Ishikawa (cell line): ENCODE measurements at regions not wholly inside any gene's neighbourhood (a gene's known extent, or its start where the extent isn't known, plus 50 kb on each side); places are given as distances from the start of the nearest gene placed in this dataset.
A peak's percentile ranks its signal among the peaks of the same experiment; 100 is the strongest.

ENCODE experiments used
- CEBPB ChIP-seq: IDR thresholded peaks from 2 replicates; pipeline ENCODE4 v1.6.1; 2012
- CREB1 ChIP-seq: IDR thresholded peaks from 2 replicates; pipeline ENCODE4 v1.6.1; 2012; ENCODE audit warnings: low read depth
- EGR1 ChIP-seq: IDR thresholded peaks from 2 replicates; pipeline ENCODE4 v1.6.1; 2012
- EP300 ChIP-seq: IDR thresholded peaks from 2 replicates; pipeline ENCODE4 v1.6.1; 2012; ENCODE audit warnings: borderline replicate concordance
- FOXM1 ChIP-seq: IDR thresholded peaks from 2 replicates; pipeline ENCODE4 v1.6.1; 2012; ENCODE audit warnings: low read depth, borderline replicate concordance
- NFIC ChIP-seq: IDR thresholded peaks from 2 replicates; pipeline ENCODE4 v1.6.1; 2012
- RAD21 ChIP-seq: IDR thresholded peaks from 2 replicates; pipeline ENCODE4 v1.6.1; 2012; ENCODE audit warnings: low read depth
- TAF1 ChIP-seq: IDR thresholded peaks from 2 replicates; pipeline ENCODE4 v1.6.1; 2012; ENCODE audit warnings: low read depth, mild to moderate bottlenecking
- TCF12 ChIP-seq: IDR thresholded peaks from 2 replicates; pipeline ENCODE4 v1.6.1; 2012; ENCODE audit warnings: low read depth
- TEAD4 ChIP-seq: IDR thresholded peaks from 2 replicates; pipeline ENCODE4 v1.6.1; 2012
- YY1 ChIP-seq: IDR thresholded peaks from 2 replicates; pipeline ENCODE4 v1.6.1; 2012; ENCODE audit warnings: low read depth
- ZBTB7A ChIP-seq: IDR thresholded peaks from 2 replicates; pipeline ENCODE4 v1.6.1; 2012; ENCODE audit warnings: low read depth
- TF ChIP-seq, protein P1 (sequence below): IDR thresholded peaks from 2 replicates; pipeline ENCODE4 v1.6.1; 2012; ENCODE audit warnings: low read depth, mild to moderate bottlenecking
- TF ChIP-seq, protein P2 (sequence below): IDR thresholded peaks from 2 replicates; pipeline ENCODE4 v1.6.1; 2012
- TF ChIP-seq, protein P3 (sequence below): IDR thresholded peaks from 2 replicates; pipeline ENCODE4 v1.6.1; 2012

DNA sequence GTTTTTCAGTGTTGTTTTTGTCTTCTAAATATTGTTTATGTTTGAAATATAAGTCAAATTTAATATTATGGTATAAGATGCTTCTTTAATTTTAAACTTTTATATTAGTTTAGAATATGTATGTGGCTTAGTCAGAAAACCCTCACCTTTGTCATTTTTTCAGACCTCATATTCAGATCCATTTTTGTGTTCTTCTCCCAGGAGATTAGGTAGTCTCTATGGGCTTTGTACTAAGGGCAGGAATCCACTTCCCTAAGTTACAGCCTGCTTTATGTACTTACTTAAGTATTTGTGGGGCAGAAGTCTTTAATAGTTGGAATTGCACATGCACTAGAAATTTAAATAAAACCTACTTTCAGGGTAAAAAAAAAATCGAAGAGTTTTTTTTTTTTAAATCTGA lies 63.5 kb upstream of the TENM3 start:
- TF ChIP-seq TEAD4 (no peak), TCF12 (no peak), YY1 (no peak), CEBPB (no peak), ZBTB7A (no peak), RAD21 (no peak)

DNA sequence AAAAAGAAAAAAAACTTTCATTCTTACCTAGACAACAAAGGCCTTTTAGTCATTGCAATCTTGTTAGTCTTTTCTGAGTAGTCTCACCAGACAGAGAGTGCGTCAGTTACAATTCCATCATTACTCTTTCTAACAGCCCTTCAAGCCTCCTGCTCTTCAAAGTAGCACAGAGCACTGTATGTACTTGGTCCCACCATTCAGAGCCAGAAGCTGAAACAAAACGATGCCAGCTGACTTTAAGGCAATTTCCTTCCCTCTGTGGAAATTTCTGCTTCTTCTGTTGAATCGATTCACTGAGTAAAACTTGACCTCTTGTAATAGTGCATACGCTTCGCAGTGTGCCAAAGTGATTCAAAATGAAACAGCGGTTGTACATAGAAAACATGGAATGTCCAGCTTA lies 57.7 kb upstream of the TENM3 start:
- no peak for TF ChIP-seq YY1
- no peak for TF ChIP-seq EGR1
- TF ChIP-seq TCF12, result no peak
- no peak for TF ChIP-seq ZBTB7A
- no peak for TF ChIP-seq FOXM1
- TF ChIP-seq TAF1, result no peak
- no peak for TF ChIP-seq RAD21
- TF ChIP-seq NFIC, result no peak
- TF ChIP-seq, protein P1, sequence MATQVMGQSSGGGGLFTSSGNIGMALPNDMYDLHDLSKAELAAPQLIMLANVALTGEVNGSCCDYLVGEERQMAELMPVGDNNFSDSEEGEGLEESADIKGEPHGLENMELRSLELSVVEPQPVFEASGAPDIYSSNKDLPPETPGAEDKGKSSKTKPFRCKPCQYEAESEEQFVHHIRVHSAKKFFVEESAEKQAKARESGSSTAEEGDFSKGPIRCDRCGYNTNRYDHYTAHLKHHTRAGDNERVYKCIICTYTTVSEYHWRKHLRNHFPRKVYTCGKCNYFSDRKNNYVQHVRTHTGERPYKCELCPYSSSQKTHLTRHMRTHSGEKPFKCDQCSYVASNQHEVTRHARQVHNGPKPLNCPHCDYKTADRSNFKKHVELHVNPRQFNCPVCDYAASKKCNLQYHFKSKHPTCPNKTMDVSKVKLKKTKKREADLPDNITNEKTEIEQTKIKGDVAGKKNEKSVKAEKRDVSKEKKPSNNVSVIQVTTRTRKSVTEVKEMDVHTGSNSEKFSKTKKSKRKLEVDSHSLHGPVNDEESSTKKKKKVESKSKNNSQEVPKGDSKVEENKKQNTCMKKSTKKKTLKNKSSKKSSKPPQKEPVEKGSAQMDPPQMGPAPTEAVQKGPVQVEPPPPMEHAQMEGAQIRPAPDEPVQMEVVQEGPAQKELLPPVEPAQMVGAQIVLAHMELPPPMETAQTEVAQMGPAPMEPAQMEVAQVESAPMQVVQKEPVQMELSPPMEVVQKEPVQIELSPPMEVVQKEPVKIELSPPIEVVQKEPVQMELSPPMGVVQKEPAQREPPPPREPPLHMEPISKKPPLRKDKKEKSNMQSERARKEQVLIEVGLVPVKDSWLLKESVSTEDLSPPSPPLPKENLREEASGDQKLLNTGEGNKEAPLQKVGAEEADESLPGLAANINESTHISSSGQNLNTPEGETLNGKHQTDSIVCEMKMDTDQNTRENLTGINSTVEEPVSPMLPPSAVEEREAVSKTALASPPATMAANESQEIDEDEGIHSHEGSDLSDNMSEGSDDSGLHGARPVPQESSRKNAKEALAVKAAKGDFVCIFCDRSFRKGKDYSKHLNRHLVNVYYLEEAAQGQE, result no peak

DNA sequence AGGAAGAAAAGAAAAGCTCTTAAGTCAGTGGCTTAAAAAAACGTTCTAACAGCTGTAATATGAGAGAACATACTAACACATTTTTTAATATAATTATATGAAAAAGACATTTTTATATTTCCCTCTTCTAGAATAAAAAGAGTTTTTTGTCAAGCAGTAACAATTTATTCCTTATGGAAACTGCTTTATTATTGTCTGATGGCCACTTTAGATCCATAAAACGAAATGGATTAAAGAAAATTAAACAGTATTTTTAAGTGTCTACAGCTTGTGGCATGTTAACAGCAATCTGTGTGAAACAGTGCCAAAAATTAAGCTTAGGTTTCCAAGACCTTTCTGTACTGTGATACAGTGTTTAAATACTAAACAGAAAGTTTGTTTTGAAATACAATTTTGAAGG lies 55.5 kb upstream of the TENM3 start:
- TF ChIP-seq YY1, result no peak
- TF ChIP-seq, protein P1, result no peak
- no peak for TF ChIP-seq CREB1
- TF ChIP-seq, protein P2, sequence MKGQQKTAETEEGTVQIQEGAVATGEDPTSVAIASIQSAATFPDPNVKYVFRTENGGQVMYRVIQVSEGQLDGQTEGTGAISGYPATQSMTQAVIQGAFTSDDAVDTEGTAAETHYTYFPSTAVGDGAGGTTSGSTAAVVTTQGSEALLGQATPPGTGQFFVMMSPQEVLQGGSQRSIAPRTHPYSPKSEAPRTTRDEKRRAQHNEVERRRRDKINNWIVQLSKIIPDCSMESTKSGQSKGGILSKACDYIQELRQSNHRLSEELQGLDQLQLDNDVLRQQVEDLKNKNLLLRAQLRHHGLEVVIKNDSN, result no peak
- TF ChIP-seq, protein P3, sequence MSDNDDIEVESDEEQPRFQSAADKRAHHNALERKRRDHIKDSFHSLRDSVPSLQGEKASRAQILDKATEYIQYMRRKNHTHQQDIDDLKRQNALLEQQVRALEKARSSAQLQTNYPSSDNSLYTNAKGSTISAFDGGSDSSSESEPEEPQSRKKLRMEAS, result no peak
- TF ChIP-seq RAD21, result no peak
- no peak for TF ChIP-seq TCF12
- TF ChIP-seq FOXM1, result no peak
- TF ChIP-seq NFIC, result no peak
- no peak for TF ChIP-seq EGR1
- TF ChIP-seq ZBTB7A, result no peak
- no peak for TF ChIP-seq CEBPB

DNA sequence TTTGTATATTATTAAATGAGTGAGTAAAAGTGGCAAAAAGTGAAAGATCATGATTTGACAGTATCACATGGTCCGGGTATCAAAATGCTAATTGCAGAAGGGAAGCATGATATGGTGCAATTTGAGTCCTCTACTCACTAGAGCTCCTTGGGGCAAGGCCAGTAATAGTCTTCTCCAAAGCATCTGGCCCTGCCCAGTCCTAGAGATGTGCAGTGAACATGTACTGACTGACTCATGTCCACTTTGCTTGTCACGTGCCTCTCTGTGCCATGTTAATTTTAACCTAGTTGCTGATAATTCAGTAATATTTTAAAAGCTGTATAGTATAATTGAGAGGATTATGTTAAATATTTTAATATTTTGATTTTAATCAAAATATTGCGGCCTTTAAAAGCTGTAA lies 54.6 kb upstream of the TENM3 start:
- TF ChIP-seq TCF12, result no peak
- no peak for TF ChIP-seq ZBTB7A
- TF ChIP-seq, protein P2, result peak; percentile 57; the same call in 1 of the 2 replicates

DNA sequence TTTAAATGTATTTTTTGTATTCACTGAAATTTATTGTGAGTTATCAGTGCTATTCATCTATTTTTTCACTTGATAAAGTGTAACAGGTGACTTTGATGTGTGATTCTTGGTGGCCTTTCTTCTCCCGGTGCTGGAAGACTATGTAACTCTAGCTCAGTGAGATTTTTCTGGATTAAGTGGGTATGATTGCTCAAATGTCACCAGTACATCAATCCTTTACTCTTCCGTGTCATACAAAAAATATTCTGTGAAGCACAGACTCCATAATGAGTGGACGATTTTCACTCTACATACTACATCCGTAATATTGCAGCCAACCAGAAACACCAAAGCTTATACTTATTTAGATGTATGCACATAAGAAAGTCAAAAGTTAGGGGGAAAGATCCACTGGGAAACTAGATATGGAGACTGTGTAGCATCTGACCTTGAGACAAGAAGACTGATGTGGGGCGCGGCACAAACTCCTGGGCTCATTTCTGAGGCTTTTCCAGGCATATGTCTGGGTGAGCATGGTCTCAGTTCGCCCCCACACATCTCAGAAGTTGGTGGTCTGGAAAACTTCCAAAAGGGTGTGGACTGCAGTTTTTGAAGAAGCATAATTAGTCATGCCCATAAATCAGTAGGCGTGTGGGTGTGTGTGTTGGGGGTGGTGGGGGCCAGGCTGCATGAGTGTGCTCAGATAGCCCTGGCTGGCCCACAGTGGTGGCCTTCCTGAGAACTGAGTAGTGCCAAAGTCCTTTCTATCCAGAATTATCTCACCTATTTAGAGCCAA lies 53.9 kb upstream of the TENM3 start:
- TF ChIP-seq CREB1 (no peak), NFIC (peak; percentile 91), ZBTB7A (no peak), TEAD4 (peak; percentile 78), YY1 (no peak), EP300 (peak; percentile 71), FOXM1 (peak; percentile 49; the same call in 1 of the 2 replicates), TAF1 (no peak), RAD21 (no peak), CEBPB (no peak), TCF12 (peak; percentile 75), EGR1 (peak; percentile 96)
- TF ChIP-seq, protein P1, result no peak
- TF ChIP-seq, protein P3, result peak; percentile 36; the same call in 1 of the 2 replicates
- TF ChIP-seq, protein P2, result no peak
